ENCODE measurements at regions not wholly inside any gene's neighbourhood (a gene's known extent, or its start where the extent isn't known, plus 50 kb on each side); places are given as distances from the start of the nearest gene placed in this dataset.
A peak's percentile ranks its signal among the peaks of the same experiment; 100 is the strongest.

DNA sequence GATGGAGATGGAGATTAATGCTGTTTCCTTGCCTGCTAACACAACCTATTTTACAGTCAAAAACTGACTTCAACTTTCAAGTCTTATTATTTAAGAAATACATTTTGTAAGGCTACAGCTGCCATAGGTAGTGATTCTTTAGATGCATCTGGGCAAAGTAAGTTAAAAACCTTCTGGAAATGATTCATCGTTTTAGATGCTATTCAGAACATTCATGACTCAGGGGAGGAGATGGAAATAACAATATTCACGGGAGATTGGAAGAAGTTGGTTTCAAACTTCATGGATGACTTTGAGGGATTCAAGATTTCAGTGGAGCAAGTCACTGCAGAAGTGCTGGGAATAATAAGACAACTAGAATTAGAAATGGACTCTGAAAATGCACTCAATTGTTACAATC lies 174.9 kb upstream of the GGTLC1 start:
- H3K4me3 ChIP-seq = no peak overlapping the region
- no peak overlapping the region for H3K27ac ChIP-seq
- TF ChIP-seq, protein P1, sequence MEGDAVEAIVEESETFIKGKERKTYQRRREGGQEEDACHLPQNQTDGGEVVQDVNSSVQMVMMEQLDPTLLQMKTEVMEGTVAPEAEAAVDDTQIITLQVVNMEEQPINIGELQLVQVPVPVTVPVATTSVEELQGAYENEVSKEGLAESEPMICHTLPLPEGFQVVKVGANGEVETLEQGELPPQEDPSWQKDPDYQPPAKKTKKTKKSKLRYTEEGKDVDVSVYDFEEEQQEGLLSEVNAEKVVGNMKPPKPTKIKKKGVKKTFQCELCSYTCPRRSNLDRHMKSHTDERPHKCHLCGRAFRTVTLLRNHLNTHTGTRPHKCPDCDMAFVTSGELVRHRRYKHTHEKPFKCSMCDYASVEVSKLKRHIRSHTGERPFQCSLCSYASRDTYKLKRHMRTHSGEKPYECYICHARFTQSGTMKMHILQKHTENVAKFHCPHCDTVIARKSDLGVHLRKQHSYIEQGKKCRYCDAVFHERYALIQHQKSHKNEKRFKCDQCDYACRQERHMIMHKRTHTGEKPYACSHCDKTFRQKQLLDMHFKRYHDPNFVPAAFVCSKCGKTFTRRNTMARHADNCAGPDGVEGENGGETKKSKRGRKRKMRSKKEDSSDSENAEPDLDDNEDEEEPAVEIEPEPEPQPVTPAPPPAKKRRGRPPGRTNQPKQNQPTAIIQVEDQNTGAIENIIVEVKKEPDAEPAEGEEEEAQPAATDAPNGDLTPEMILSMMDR (IDR thresholded peaks at IDR 0.05) = no peak
- ATAC-seq (ENCODE audit: insufficient number of reproducible peaks, low FRiP score, low read depth) (no peak), DNase-seq (ENCODE audit: low spot score) (no peak)
- H3K9me3 ChIP-seq = no peaks in the 10 kb centered on the region
- peaks cover 0 to 16% of the 10 kb centered on the region in 2 donors for H3K4me1 ChIP-seq (ENCODE audit: control insufficient read depth in 1 of 2, low read depth in 2 of 2)
- H3K27me3 ChIP-seq (replicated peaks; ENCODE audit: insufficient read depth) = no peaks in the 10 kb centered on the region
- H3K36me3 ChIP-seq = no peaks in the 10 kb centered on the region

DNA sequence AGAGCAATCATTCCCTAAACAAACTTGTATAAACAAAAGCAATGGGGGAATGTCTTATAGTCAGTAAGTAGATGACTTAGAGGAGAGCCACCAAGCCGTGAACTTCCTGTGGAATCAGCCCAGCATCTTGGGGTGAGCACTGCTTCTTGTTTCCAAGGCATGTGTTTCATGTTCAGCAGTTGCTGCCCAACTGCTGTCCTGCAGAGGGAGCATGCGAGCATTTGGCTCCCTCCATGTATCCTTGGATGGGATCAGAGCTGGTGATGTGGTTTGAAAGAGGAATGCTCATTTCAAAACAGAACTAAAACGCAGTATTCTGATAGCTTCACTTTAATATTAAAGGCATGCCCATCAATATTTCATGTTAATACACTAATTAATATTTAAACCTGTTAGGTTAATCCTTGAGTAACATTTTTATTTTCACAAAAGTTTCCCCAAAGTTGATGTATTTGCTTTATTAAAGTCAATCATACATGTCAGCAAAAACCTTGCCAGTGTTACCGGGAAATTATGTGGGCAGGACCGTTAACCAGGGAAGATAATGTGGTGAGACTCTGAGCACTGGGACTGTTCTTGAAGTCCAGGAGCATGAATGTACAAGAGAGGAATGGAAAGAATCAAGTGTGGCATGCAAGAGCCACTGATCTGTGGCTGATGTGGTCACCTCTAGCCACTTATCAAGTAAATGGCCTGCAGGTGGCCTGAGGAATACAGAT lies 172.1 kb upstream of the GGTLC1 start:
- H3K36me3 ChIP-seq = no peaks in the 10 kb centered on the region
- peaks cover 0 to 10% of the 10 kb centered on the region in 2 donors for H3K4me1 ChIP-seq (ENCODE audit: control insufficient read depth in 1 of 2, low read depth in 2 of 2)
- H3K27me3 ChIP-seq (replicated peaks; ENCODE audit: insufficient read depth) = no peaks in the 10 kb centered on the region
- TF ChIP-seq, protein P1 (IDR thresholded peaks at IDR 0.05) = peak; percentile 75
- no peak overlapping the region for H3K4me3 ChIP-seq
- ATAC-seq (ENCODE audit: insufficient number of reproducible peaks, low FRiP score, low read depth) (no peak), DNase-seq (ENCODE audit: low spot score) (no peak)
- no peaks in the 10 kb centered on the region for H3K9me3 ChIP-seq
- no peak overlapping the region for H3K27ac ChIP-seq

DNA sequence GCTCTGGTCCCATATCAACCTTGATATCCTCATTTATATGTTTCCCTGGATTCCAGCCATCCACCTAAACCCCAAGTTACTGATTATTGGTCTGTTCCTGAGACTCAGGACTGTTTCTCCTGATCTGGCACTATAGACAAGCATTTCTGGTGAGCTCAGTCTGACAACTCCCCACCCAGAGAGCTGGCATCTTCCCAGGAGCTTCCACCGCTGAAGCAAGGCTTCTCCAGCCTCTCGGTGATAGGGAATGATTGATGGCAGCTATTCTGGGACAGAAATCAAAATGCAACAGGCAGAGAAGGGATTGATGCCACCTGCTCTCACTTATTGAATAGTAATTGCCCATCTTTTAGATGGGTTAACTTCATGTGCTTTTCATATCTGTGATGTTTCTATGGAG lies 169.7 kb upstream of the GGTLC1 start:
- DNase-seq (ENCODE audit: low spot score) = no peak
- Histone ChIP-seq H3K9me3 (no peaks in the 10 kb centered on the region), H3K27me3 (replicated peaks; ENCODE audit: insufficient read depth) (no peaks in the 10 kb centered on the region), H3K4me1 (ENCODE audit: control insufficient read depth in 1 of 2, low read depth in 2 of 2) (no peaks in the 10 kb centered on the region), H3K27ac (no peak overlapping the region), H3K4me3 (no peak overlapping the region), H3K36me3 (no peaks in the 10 kb centered on the region)
- ATAC-seq (ENCODE audit: insufficient number of reproducible peaks, low FRiP score, low read depth) = no peak
- TF ChIP-seq, protein P1 (IDR thresholded peaks at IDR 0.05) = no peak

DNA sequence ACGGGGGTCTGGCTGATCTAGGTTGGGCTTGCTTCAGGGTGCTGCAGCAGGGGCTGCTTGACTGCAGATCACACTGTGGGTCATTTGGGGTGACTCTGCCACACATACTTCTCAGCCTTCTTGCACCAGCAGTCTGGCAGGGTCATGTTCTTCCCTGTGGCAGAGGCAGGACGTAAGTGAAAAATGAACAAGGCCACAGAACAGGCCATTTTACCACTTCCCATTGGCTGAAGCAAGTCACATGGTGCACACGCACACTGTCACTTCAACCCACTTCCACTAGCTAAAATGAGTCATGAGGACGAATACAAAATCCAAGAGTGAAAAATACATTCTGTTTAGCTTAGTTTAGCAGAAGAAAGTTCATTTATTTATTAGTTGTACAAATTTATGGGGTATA lies 168.6 kb upstream of the GGTLC1 start:
- H3K4me1 ChIP-seq (ENCODE audit: control insufficient read depth in 1 of 2, low read depth in 2 of 2) = no peaks in the 10 kb centered on the region
- no peaks in the 10 kb centered on the region for H3K27me3 ChIP-seq (replicated peaks; ENCODE audit: insufficient read depth)
- H3K27ac ChIP-seq = no peak overlapping the region
- DNase-seq (ENCODE audit: low spot score) = no peak
- ATAC-seq (ENCODE audit: insufficient number of reproducible peaks, low FRiP score, low read depth) = no peak
- no peaks in the 10 kb centered on the region for H3K9me3 ChIP-seq
- no peak overlapping the region for H3K4me3 ChIP-seq
- no peaks in the 10 kb centered on the region for H3K36me3 ChIP-seq
- TF ChIP-seq, protein P1 (IDR thresholded peaks at IDR 0.05) = no peak

DNA sequence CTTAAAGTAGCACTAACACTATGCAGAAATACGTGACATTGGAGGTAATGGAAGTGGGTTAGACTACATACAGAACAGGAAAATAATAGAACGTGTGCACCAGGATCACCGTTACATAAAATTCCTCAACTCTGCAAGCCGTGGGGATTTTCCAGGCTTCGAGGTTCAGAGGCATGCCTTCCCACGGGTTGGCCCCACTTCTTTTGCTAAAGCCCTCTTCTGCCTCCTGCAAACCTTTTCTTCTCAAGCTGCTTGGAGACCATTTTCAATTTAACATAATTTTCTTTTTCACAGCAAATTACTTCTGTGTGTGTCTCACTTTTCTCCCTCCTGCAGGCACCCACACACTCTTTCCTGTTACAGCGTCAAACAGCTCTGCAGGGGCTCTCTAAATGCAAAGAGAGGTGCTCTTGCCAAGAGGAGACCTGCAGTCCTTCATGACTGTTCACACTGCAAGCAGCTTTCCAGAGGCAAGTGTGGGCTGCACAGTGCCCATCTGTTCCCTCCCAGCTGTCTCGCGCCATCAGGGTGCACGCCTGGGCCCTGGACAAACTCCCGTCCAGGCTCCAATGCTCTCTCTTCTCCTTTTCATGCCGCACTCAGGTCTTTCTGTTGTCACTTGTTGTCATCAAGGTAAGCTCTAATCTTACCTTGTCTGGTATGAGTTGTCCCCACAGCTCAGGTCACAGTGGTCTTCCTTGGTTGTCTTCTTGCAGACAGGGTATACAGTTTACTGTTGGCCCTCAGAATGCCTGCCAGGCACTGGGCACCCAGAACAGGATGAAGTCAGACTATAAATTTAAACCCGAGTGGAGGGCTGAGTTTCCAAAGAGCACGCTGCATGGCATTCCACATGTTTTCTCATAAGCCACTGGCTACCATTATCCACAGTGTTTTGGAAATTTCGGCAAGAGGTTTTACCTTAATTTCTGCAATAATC lies 164.8 kb upstream of the GGTLC1 start:
- DNase-seq (ENCODE audit: low spot score) = no peak
- H3K4me3 ChIP-seq = no peak overlapping the region
- no peaks in the 10 kb centered on the region for H3K27me3 ChIP-seq (replicated peaks; ENCODE audit: insufficient read depth)
- H3K36me3 ChIP-seq = no peaks in the 10 kb centered on the region
- H3K4me1 ChIP-seq (ENCODE audit: control insufficient read depth in 1 of 2, low read depth in 2 of 2) = no peaks in the 10 kb centered on the region
- H3K27ac ChIP-seq = no peak overlapping the region
- TF ChIP-seq, protein P1 (IDR thresholded peaks at IDR 0.05) = no peak
- no peaks in the 10 kb centered on the region for H3K9me3 ChIP-seq
- ATAC-seq (ENCODE audit: insufficient number of reproducible peaks, low FRiP score, low read depth) = no peak
